ENCODE measurements at regions not wholly inside any gene's neighbourhood (a gene's known extent, or its start where the extent isn't known, plus 50 kb on each side); places are given as distances from the start of the nearest gene placed in this dataset.

GRCh38 chr18:6644836-6645627 is 84.5 kb upstream of the ARHGAP28 start:
- DNase-seq (ENCODE audit: low read depth in 4 of 4, low spot score in 3 of 4) = no peak

- no peak for DNase-seq (ENCODE audit: low read depth in 4 of 4, low spot score in 3 of 4)
Measured at GRCh38 chr18:6646801-6647200, 82.7 kb upstream of the ARHGAP28 start.

GRCh38 chr18:6648581-6648980 is 80.9 kb upstream of the ARHGAP28 start:
- no peak for DNase-seq (ENCODE audit: low read depth in 4 of 4, low spot score in 3 of 4)

GRCh38 chr18:6649421-6650126 is 79.9 kb upstream of the ARHGAP28 start:
- DNase-seq (ENCODE audit: low read depth in 4 of 4, low spot score in 3 of 4) = no peak

GRCh38 chr18:6650127-6650507 is 79.4 kb upstream of the ARHGAP28 start:
- no peak for DNase-seq (ENCODE audit: low read depth in 4 of 4, low spot score in 3 of 4)

- no peak for DNase-seq (ENCODE audit: low read depth in 4 of 4, low spot score in 3 of 4)
Measured at GRCh38 chr18:6650747-6651146, 78.8 kb upstream of the ARHGAP28 start.

GRCh38 chr18:6652098-6652497 is 77.4 kb upstream of the ARHGAP28 start:
- no peak for DNase-seq (ENCODE audit: low read depth in 4 of 4, low spot score in 3 of 4)

- DNase-seq (ENCODE audit: low read depth in 4 of 4, low spot score in 3 of 4) = no peak
Measured at GRCh38 chr18:6653880-6654279, 75.6 kb upstream of the ARHGAP28 start.

GRCh38 chr18:6659963-6660725 is 69.4 kb upstream of the ARHGAP28 start:
- no peak for DNase-seq (ENCODE audit: low read depth in 4 of 4, low spot score in 3 of 4)

- no peak for DNase-seq (ENCODE audit: low read depth in 4 of 4, low spot score in 3 of 4)
Measured at GRCh38 chr18:6661692-6662415, 67.7 kb upstream of the ARHGAP28 start.

GRCh38 chr18:6666012-6666685 is 63.4 kb upstream of the ARHGAP28 start:
- DNase-seq (ENCODE audit: low read depth in 4 of 4, low spot score in 3 of 4) = no peak

- no peak for DNase-seq (ENCODE audit: low read depth in 4 of 4, low spot score in 3 of 4)
Measured at GRCh38 chr18:6668836-6669235, 60.7 kb upstream of the ARHGAP28 start.

- DNase-seq (ENCODE audit: low read depth in 4 of 4, low spot score in 3 of 4) = no peak
Measured at GRCh38 chr18:6672821-6673308, 56.7 kb upstream of the ARHGAP28 start.

GRCh38 chr18:6677086-6677485 is 52.4 kb upstream of the ARHGAP28 start:
- no peak for DNase-seq (ENCODE audit: low read depth in 4 of 4, low spot score in 3 of 4)

- no peak for DNase-seq (ENCODE audit: low read depth in 4 of 4, low spot score in 3 of 4)
Measured at GRCh38 chr18:6679201-6679600, 50.3 kb upstream of the ARHGAP28 start.

Measured in right renal pelvis (tissue), 4 donors.